Activated CD8-positive, alpha-beta T cell treated with anti-CD3 and anti-CD28 coated beads, Interleukin-2, amount 10 ng/mL, durations not matched to agents 7 days and 5 days (primary cell): ENCODE measurements at regions not wholly inside any gene's neighbourhood (a gene's known extent, or its start where the extent isn't known, plus 50 kb on each side); places are given as distances from the start of the nearest gene placed in this dataset.

Experiments used
- ATAC-seq: fragments of 150-1000 bp; cut with Tn5 transposase; one replicate; pipeline ENCODE4 v1.10.0; 2021; ENCODE audit warnings: moderate library complexity
- CTCF ChIA-PET: fragments of 350-600 bp; sonication (Branson Sonifier 250); formaldehyde crosslinking; loops from one replicate; lab custom pipeline; 2021; ENCODE audit warnings: antibody characterized with exemption; lab: Charles Lee
- POLR2A ChIA-PET: fragments of 350-600 bp; sonication (Branson Sonifier 250); formaldehyde crosslinking; loops from one replicate; lab custom pipeline; 2021; ENCODE audit warnings: antibody characterized with exemption; lab: Charles Lee
- DNase-seq: peaks from one replicate; pipeline ENCODE4 v3.0.0-alpha.2; 2020
- H3K27ac Mint-ChIP-seq: one replicate; pipeline ENCODE4 v1.8.0; 2021; ENCODE audit warnings: mild to moderate bottlenecking, mixed read lengths
- H3K27me3 Mint-ChIP-seq: one replicate; pipeline ENCODE4 v1.8.0; 2021; ENCODE audit warnings: low read depth, mixed read lengths
- H3K36me3 Mint-ChIP-seq: one replicate; pipeline ENCODE4 v1.8.0; 2021; ENCODE audit warnings: low read depth, mixed read lengths
- H3K4me1 Mint-ChIP-seq: one replicate; pipeline ENCODE4 v1.8.0; 2021; ENCODE audit warnings: low read depth, mixed read lengths
- H3K4me3 Mint-ChIP-seq: one replicate; pipeline ENCODE4 v1.8.0; 2021; ENCODE audit warnings: mild to moderate bottlenecking, mixed read lengths
- H3K9me3 Mint-ChIP-seq: one replicate; pipeline ENCODE4 v1.8.0; 2022; ENCODE audit warnings: mixed read lengths; ENCODE audit not compliant: insufficient read depth

- peaks cover 2% of the 10 kb centered on the region for H3K36me3 Mint-ChIP-seq
- peaks cover 13% of the 10 kb centered on the region for H3K27me3 Mint-ChIP-seq
- no peaks in the 10 kb centered on the region for H3K9me3 Mint-ChIP-seq
- no peak overlapping the region for H3K27ac Mint-ChIP-seq
- no peak for DNase-seq
- CTCF ChIA-PET = no interaction called here
- H3K4me3 Mint-ChIP-seq = no peak overlapping the region
- POLR2A ChIA-PET = no interaction called here
- no peak for ATAC-seq
- H3K4me1 Mint-ChIP-seq = no peaks in the 10 kb centered on the region
These were observed 57.4 kb downstream of the ZNF648 start for GRCh38 chr1:182003953-182004586.

- no peak for DNase-seq
- Mint-ChIP-seq H3K4me3 (no peak overlapping the region), H3K9me3 (no peaks in the 10 kb centered on the region), H3K36me3 (peaks cover 2% of the 10 kb centered on the region), H3K4me1 (no peaks in the 10 kb centered on the region), H3K27me3 (peaks cover 10% of the 10 kb centered on the region), H3K27ac (no peak overlapping the region)
- POLR2A ChIA-PET = no interaction called here
- no peak for ATAC-seq
- CTCF ChIA-PET = no interaction called here
These were observed 58.3 kb downstream of the ZNF648 start for GRCh38 chr1:182003025-182003725.

- ChIA-PET CTCF (no interaction called here), POLR2A (no interaction called here)
- no peak overlapping the region for H3K27ac Mint-ChIP-seq
These were observed 58.9 kb downstream of the ZNF648 start for GRCh38 chr1:182002570-182002969.

GRCh38 chr1:181998858-181999257, 62.7 kb downstream of the ZNF648 start:
- ATAC-seq (no peak), DNase-seq (no peak)
- H3K27ac Mint-ChIP-seq = no peak overlapping the region
- peaks cover 15% of the 10 kb centered on the region for H3K27me3 Mint-ChIP-seq
- H3K9me3 Mint-ChIP-seq = no peaks in the 10 kb centered on the region
- CTCF ChIA-PET = interaction anchor here (2.2 kb wide), 1 partner anchor 56 kb away, joined by 8 read pairs; no protein-coding TSS in a partner anchor
- H3K4me3 Mint-ChIP-seq = no peak overlapping the region
- no peaks in the 10 kb centered on the region for H3K4me1 Mint-ChIP-seq
- POLR2A ChIA-PET = no interaction called here
- H3K36me3 Mint-ChIP-seq = no peaks in the 10 kb centered on the region

More at GRCh38 chr1:182002570-182002969, 58.9 kb downstream of the ZNF648 start:
- Mint-ChIP-seq H3K4me1 (no peaks in the 10 kb centered on the region), H3K27me3 (peaks cover 7% of the 10 kb centered on the region), H3K36me3 (peaks cover 2% of the 10 kb centered on the region), H3K9me3 (no peaks in the 10 kb centered on the region), H3K4me3 (no peak overlapping the region)
- no peak for ATAC-seq
- no peak for DNase-seq

GRCh38 chr1:181992072-181992471, 69.4 kb downstream of the ZNF648 start:
- ChIA-PET POLR2A (no interaction called here), CTCF (interaction anchor here (1.0 to 1.2 kb wide), 2 partner anchors 14 to 62 kb away, joined by 3 read pairs; no protein-coding TSS in a partner anchor)
- H3K4me3 Mint-ChIP-seq = no peak overlapping the region
- no peak for DNase-seq
- H3K9me3 Mint-ChIP-seq = no peaks in the 10 kb centered on the region
- no peaks in the 10 kb centered on the region for H3K36me3 Mint-ChIP-seq
- no peak overlapping the region for H3K27ac Mint-ChIP-seq
- ATAC-seq = no peak
- H3K27me3 Mint-ChIP-seq = peaks cover 15% of the 10 kb centered on the region
- H3K4me1 Mint-ChIP-seq = no peaks in the 10 kb centered on the region

- no peak overlapping the region for H3K4me3 Mint-ChIP-seq
- DNase-seq (no peak), ATAC-seq (no peak)
- CTCF ChIA-PET = no interaction called here
- H3K4me1 Mint-ChIP-seq = peaks cover 5% of the 10 kb centered on the region
- no peaks in the 10 kb centered on the region for H3K9me3 Mint-ChIP-seq
- peaks cover 15% of the 10 kb centered on the region for H3K27me3 Mint-ChIP-seq
- H3K36me3 Mint-ChIP-seq = no peaks in the 10 kb centered on the region
- POLR2A ChIA-PET = no interaction called here
- H3K27ac Mint-ChIP-seq = no peak overlapping the region
These were observed 70.8 kb downstream of the ZNF648 start for GRCh38 chr1:181990728-181991127.

- CTCF ChIA-PET = interaction anchor here (1.5 kb wide), 1 partner anchor 65 kb away, joined by 8 read pairs; no protein-coding TSS in a partner anchor
- H3K9me3 Mint-ChIP-seq = no peaks in the 10 kb centered on the region
- H3K4me3 Mint-ChIP-seq = no peak overlapping the region
- no peak for ATAC-seq
- H3K27ac Mint-ChIP-seq = no peak overlapping the region
- peaks cover 5% of the 10 kb centered on the region for H3K4me1 Mint-ChIP-seq
- no peak for DNase-seq
- POLR2A ChIA-PET = no interaction called here
- H3K36me3 Mint-ChIP-seq = no peaks in the 10 kb centered on the region
- H3K27me3 Mint-ChIP-seq = peaks cover 10% of the 10 kb centered on the region
These were observed 72.1 kb downstream of the ZNF648 start for GRCh38 chr1:181989261-181989920.

- ATAC-seq = no peak
These were observed 73.5 kb downstream of the ZNF648 start for GRCh38 chr1:181987996-181988395.

GRCh38 chr1:181987334-181987895, 74.1 kb downstream of the ZNF648 start:
- no peak for DNase-seq
- POLR2A ChIA-PET = no interaction called here

More at GRCh38 chr1:181987996-181988395, 73.5 kb downstream of the ZNF648 start:
- Mint-ChIP-seq H3K36me3 (no peaks in the 10 kb centered on the region), H3K9me3 (no peaks in the 10 kb centered on the region), H3K4me1 (peaks cover 5% of the 10 kb centered on the region), H3K27ac (no peak overlapping the region), H3K27me3 (peaks cover 15% of the 10 kb centered on the region), H3K4me3 (no peak overlapping the region)
- DNase-seq = no peak
- POLR2A ChIA-PET = no interaction called here
- CTCF ChIA-PET = interaction anchor here (1.1 to 1.5 kb wide), 2 partner anchors 66 to 93 kb away, joined by 3 to 8 read pairs; no protein-coding TSS in a partner anchor

GRCh38 chr1:181986907-181987305, 74.6 kb downstream of the ZNF648 start:
- ChIA-PET POLR2A (no interaction called here), CTCF (no interaction called here)
- ATAC-seq (no peak), DNase-seq (no peak)
- H3K4me1 Mint-ChIP-seq = peaks cover 5% of the 10 kb centered on the region
- peaks cover 14% of the 10 kb centered on the region for H3K27me3 Mint-ChIP-seq
- no peaks in the 10 kb centered on the region for H3K36me3 Mint-ChIP-seq
- H3K4me3 Mint-ChIP-seq = no peak overlapping the region
- no peak overlapping the region for H3K27ac Mint-ChIP-seq
- H3K9me3 Mint-ChIP-seq = no peaks in the 10 kb centered on the region

More at GRCh38 chr1:181987334-181987895, 74.1 kb downstream of the ZNF648 start:
- Mint-ChIP-seq H3K36me3 (no peaks in the 10 kb centered on the region), H3K9me3 (no peaks in the 10 kb centered on the region), H3K27me3 (peaks cover 15% of the 10 kb centered on the region), H3K27ac (no peak overlapping the region), H3K4me1 (peaks cover 5% of the 10 kb centered on the region), H3K4me3 (no peak overlapping the region)
- CTCF ChIA-PET = interaction anchor here (1.1 to 1.5 kb wide), 2 partner anchors 67 to 93 kb away, joined by 3 to 8 read pairs; no protein-coding TSS in a partner anchor
- no peak for ATAC-seq

GRCh38 chr1:181985936-181986906, 75.3 kb downstream of the ZNF648 start:
- H3K27ac Mint-ChIP-seq = no peak overlapping the region
- DNase-seq = no peak
- ChIA-PET POLR2A (no interaction called here), CTCF (interaction anchor here (1.3 to 1.5 kb wide), 2 partner anchors 29 to 66 kb away, joined by 3 to 8 read pairs; no protein-coding TSS in a partner anchor)
- ATAC-seq = no peak
- peaks cover 18% of the 10 kb centered on the region for H3K27me3 Mint-ChIP-seq
- H3K36me3 Mint-ChIP-seq = no peaks in the 10 kb centered on the region
- no peaks in the 10 kb centered on the region for H3K9me3 Mint-ChIP-seq
- peaks cover 5% of the 10 kb centered on the region for H3K4me1 Mint-ChIP-seq
- H3K4me3 Mint-ChIP-seq = no peak overlapping the region
